GM23338 (cell line): ENCODE measurements at regions not wholly inside any gene's neighbourhood (a gene's known extent, or its start where the extent isn't known, plus 50 kb on each side); places are given as distances from the start of the nearest gene placed in this dataset.
"Not testable (repeated sequence)": the region's sequence is repeated elsewhere in the genome, so short reads cannot be mapped to it uniquely, and the experiment has no call there.

Experiments used
- ATAC-seq: fragments of 200-7000 bp; cut with Tn5 transposase; 3 replicates; pipeline ENCODE4 v1.9.1; 2020
- DNase-seq: peaks from one replicate; pipeline ENCODE4 v3.0.0-alpha.2; 2015; ENCODE audit warnings: low spot score
- H2AFZ ChIP-seq: fragments of 200-600 bp; sonication (generic); 2 replicates; pipeline ENCODE4 v1.8.0; 2016; ENCODE audit warnings: antibody characterized with exemption, mild to moderate bottlenecking, moderate library complexity
- H3F3A ChIP-seq: fragments of 200-600 bp; sonication (generic); replicated peaks from 2 replicates; pipeline ENCODE4 v1.8.0; 2017; ENCODE audit warnings: antibody characterized with exemption, mixed run types, low read depth
- H3K27ac ChIP-seq: fragments of 200-600 bp; sonication (generic); 2 replicates; pipeline ENCODE4 v1.6.1; 2016; ENCODE audit warnings: low read depth
- H3K27me3 ChIP-seq: fragments of 200-600 bp; sonication (generic); 2 replicates; pipeline ENCODE4 v1.8.0; 2016; ENCODE audit warnings: mild to moderate bottlenecking, mixed run types, moderate library complexity; ENCODE audit not compliant: insufficient read depth
- H3K36me3 ChIP-seq: fragments of 200-600 bp; sonication (generic); 2 replicates; pipeline ENCODE4 v1.8.0; 2016; ENCODE audit warnings: mild to moderate bottlenecking; ENCODE audit not compliant: insufficient read depth
- H3K4me1 ChIP-seq: fragments of 200-600 bp; sonication (generic); 2 replicates; pipeline ENCODE4 v1.8.0; 2016; ENCODE audit warnings: mild to moderate bottlenecking, moderate library complexity; ENCODE audit not compliant: insufficient read depth
- H3K4me2 ChIP-seq: fragments of 200-600 bp; sonication (generic); 2 replicates; pipeline ENCODE4 v1.7.1; 2017; ENCODE audit warnings: mixed run types
- H3K4me3 ChIP-seq: fragments of 200-600 bp; sonication (generic); 2 replicates; pipeline ENCODE4 v1.6.1; 2016; ENCODE audit warnings: mixed run types
- H3K79me2 ChIP-seq: fragments of 200-600 bp; sonication (generic); replicated peaks from 2 replicates; pipeline ENCODE4 v1.8.0; 2017; ENCODE audit warnings: mild to moderate bottlenecking; ENCODE audit not compliant: insufficient read depth
- H3K9me2 ChIP-seq: fragments of 200-600 bp; sonication (generic); 2 replicates; pipeline ENCODE4 v1.8.0; 2017; ENCODE audit not compliant: insufficient read depth
- H4K20me1 ChIP-seq: fragments of 200-600 bp; sonication (generic); replicated peaks from 2 replicates; pipeline ENCODE4 v1.8.0; 2017; ENCODE audit warnings: mild to moderate bottlenecking; ENCODE audit not compliant: insufficient read depth
- H3K27ac Mint-ChIP-seq: 2 replicates; pipeline ENCODE4 v1.8.0; 2020; ENCODE audit warnings: inconsistent platforms, mild to moderate bottlenecking, moderate library complexity, mixed read lengths
- H3K27me3 Mint-ChIP-seq: 3 replicates; pipeline ENCODE4 v1.8.0; 2022; ENCODE audit warnings: low read depth, mild to moderate bottlenecking, moderate library complexity, mixed read lengths, inconsistent platforms; ENCODE audit not compliant: insufficient read depth, poor library complexity
- H3K36me3 Mint-ChIP-seq: 3 replicates; pipeline ENCODE4 v1.8.0; 2021; ENCODE audit warnings: low read depth, mild to moderate bottlenecking, inconsistent platforms, moderate library complexity, mixed read lengths
- H3K4me1 Mint-ChIP-seq: 3 replicates; pipeline ENCODE4 v1.8.0; 2020; ENCODE audit warnings: mild to moderate bottlenecking, inconsistent platforms, mixed read lengths
- H3K4me3 Mint-ChIP-seq: 3 replicates; pipeline ENCODE4 v1.8.0; 2021; ENCODE audit warnings: moderate library complexity, mild to moderate bottlenecking, inconsistent platforms, mixed read lengths
- H3K9me3 Mint-ChIP-seq: 3 replicates; pipeline ENCODE4 v1.8.0; 2020; ENCODE audit warnings: moderate library complexity, mild to moderate bottlenecking, inconsistent platforms, mixed read lengths
- CREB1 ChIP-seq: fragments of 250-450 bp; sonication (Bioruptor Pico); IDR thresholded peaks from 2 replicates; pipeline ENCODE4 v1.5.0; 2020; ENCODE audit warnings: low read depth, mild to moderate bottlenecking, moderate library complexity
- STAT1 ChIP-seq: IDR thresholded peaks from one replicate; pipeline ENCODE4 v1.6.1; 2016; ENCODE audit warnings: antibody characterized with exemption; ENCODE audit not compliant: unreplicated experiment
- TF ChIP-seq, protein P1 (sequence below): fragments of 250-450 bp; sonication (Bioruptor Pico); IDR thresholded peaks from 2 replicates; pipeline ENCODE4 v1.5.0; 2020; ENCODE audit warnings: mild to moderate bottlenecking, moderate library complexity
- TF ChIP-seq, protein P2 (sequence below): IDR thresholded peaks from 2 replicates; pipeline ENCODE4 v1.6.1; 2016; ENCODE audit warnings: antibody characterized with exemption

DNA sequence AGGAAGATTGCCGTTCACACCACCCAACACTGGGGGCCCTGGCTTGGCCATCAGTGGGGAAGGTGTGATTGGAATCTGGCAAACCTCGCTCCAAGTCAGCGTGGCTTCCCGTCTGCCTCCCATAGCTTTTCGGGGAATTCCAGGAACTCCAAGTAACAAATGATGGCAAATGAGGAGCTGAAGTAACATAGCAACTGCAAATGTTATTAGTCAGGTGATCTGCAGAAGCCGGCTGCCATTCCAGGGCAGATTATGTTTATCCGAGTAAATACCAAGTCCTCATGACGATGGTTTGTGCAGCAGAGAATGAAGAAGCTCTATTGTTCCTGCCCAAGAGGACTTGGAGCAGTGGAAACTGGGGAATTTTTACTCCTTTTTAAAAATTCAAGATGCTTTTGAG, 270.5 kb upstream of the PODXL start (continued):
- TF ChIP-seq, protein P1, sequence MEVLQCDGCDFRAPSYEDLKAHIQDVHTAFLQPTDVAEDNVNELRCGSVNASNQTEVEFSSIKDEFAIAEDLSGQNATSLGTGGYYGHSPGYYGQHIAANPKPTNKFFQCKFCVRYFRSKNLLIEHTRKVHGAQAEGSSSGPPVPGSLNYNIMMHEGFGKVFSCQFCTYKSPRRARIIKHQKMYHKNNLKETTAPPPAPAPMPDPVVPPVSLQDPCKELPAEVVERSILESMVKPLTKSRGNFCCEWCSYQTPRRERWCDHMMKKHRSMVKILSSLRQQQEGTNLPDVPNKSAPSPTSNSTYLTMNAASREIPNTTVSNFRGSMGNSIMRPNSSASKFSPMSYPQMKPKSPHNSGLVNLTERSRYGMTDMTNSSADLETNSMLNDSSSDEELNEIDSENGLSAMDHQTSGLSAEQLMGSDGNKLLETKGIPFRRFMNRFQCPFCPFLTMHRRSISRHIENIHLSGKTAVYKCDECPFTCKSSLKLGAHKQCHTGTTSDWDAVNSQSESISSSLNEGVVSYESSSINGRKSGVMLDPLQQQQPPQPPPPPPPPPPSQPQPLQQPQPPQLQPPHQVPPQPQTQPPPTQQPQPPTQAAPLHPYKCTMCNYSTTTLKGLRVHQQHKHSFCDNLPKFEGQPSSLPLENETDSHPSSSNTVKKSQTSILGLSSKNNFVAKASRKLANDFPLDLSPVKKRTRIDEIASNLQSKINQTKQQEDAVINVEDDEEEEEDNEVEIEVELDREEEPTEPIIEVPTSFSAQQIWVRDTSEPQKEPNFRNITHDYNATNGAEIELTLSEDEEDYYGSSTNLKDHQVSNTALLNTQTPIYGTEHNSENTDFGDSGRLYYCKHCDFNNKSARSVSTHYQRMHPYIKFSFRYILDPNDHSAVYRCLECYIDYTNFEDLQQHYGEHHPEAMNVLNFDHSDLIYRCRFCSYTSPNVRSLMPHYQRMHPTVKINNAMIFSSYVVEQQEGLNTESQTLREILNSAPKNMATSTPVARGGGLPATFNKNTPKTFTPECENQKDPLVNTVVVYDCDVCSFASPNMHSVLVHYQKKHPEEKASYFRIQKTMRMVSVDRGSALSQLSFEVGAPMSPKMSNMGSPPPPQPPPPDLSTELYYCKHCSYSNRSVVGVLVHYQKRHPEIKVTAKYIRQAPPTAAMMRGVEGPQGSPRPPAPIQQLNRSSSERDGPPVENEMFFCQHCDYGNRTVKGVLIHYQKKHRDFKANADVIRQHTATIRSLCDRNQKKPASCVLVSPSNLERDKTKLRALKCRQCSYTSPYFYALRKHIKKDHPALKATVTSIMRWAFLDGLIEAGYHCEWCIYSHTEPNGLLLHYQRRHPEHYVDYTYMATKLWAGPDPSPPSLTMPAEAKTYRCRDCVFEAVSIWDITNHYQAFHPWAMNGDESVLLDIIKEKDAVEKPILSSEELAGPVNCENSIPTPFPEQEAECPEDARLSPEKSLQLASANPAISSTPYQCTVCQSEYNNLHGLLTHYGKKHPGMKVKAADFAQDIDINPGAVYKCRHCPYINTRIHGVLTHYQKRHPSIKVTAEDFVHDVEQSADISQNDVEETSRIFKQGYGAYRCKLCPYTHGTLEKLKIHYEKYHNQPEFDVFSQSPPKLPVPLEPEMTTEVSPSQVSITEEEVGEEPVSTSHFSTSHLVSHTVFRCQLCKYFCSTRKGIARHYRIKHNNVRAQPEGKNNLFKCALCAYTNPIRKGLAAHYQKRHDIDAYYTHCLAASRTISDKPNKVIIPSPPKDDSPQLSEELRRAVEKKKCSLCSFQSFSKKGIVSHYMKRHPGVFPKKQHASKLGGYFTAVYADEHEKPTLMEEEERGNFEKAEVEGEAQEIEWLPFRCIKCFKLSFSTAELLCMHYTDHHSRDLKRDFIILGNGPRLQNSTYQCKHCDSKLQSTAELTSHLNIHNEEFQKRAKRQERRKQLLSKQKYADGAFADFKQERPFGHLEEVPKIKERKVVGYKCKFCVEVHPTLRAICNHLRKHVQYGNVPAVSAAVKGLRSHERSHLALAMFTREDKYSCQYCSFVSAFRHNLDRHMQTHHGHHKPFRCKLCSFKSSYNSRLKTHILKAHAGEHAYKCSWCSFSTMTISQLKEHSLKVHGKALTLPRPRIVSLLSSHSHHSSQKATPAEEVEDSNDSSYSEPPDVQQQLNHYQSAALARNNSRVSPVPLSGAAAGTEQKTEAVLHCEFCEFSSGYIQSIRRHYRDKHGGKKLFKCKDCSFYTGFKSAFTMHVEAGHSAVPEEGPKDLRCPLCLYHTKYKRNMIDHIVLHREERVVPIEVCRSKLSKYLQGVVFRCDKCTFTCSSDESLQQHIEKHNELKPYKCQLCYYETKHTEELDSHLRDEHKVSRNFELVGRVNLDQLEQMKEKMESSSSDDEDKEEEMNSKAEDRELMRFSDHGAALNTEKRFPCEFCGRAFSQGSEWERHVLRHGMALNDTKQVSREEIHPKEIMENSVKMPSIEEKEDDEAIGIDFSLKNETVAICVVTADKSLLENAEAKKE (CRISPR knock-in tag) = no peak
- TF ChIP-seq, protein P2, sequence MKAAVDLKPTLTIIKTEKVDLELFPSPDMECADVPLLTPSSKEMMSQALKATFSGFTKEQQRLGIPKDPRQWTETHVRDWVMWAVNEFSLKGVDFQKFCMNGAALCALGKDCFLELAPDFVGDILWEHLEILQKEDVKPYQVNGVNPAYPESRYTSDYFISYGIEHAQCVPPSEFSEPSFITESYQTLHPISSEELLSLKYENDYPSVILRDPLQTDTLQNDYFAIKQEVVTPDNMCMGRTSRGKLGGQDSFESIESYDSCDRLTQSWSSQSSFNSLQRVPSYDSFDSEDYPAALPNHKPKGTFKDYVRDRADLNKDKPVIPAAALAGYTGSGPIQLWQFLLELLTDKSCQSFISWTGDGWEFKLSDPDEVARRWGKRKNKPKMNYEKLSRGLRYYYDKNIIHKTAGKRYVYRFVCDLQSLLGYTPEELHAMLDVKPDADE = no peak
- no peak for TF ChIP-seq STAT1
- no peak for TF ChIP-seq CREB1

DNA sequence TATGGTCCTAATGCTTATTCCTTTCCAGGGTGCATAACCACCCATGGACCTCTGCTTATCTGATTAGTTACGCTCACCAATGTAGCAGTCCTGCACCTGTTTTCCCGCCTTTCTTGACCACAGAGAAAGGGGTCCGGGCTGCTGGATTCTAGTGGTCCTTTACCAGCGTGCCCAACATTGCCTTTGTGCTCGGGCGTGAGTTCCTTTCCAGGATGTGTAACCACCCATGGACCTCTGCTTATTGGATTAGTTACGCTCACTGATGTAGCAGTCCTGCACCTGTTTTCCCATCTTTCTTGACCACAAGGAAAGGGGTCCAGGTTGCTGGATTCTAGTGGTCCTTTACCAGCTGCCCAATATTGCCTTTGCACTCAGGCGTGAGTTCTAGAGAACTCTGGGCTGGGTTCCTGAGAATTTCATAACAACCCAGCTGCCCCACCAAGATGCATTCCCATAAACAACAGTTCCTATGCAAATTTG, 267.6 kb upstream of the PODXL start:
- not testable (repeated sequence) for H3K4me1 ChIP-seq, H3K36me3 ChIP-seq, DNase-seq, H3K4me1 Mint-ChIP-seq, H3K36me3 Mint-ChIP-seq, H2AFZ ChIP-seq, ATAC-seq, H3K4me3 ChIP-seq, H3K4me3 Mint-ChIP-seq, H3K27ac Mint-ChIP-seq, H3K9me2 ChIP-seq, H3K27me3 Mint-ChIP-seq, H3K27ac ChIP-seq, H3F3A ChIP-seq, H3K4me2 ChIP-seq, H3K79me2 ChIP-seq, H3K9me3 Mint-ChIP-seq, H3K27me3 ChIP-seq, H4K20me1 ChIP-seq
